ENCODE measurements at regions not wholly inside any gene's neighbourhood (a gene's known extent, or its start where the extent isn't known, plus 50 kb on each side); places are given as distances from the start of the nearest gene placed in this dataset.

- intact Hi-C loops (cut with DNase I), result no loop called here
- Histone ChIP-seq H3K36me3 (no peaks in the 10 kb centered on the region), H3K4me1 (no peaks in the 10 kb centered on the region), H3K9me3 (no peaks in the 10 kb centered on the region), H3K4me3 (no peak overlapping the region), H3K27me3 (no peaks in the 10 kb centered on the region), H3K27ac (no peak overlapping the region)
- TF ChIP-seq CTCF (IDR thresholded peaks at IDR 0.05), result no peak
- DNase-seq (ENCODE audit: low spot score in 2 of 2), result no peak
Observed at GRCh38 chr2:187232749-187233148, 215.3 kb downstream of the CALCRL start.

GRCh38 chr2:187230088-187230487 is 218.0 kb downstream of the CALCRL start:
- H3K36me3 ChIP-seq, result no peaks in the 10 kb centered on the region
- no peaks in the 10 kb centered on the region for H3K4me1 ChIP-seq
- no peak for DNase-seq (ENCODE audit: low spot score in 2 of 2)
- no peak for TF ChIP-seq CTCF (IDR thresholded peaks at IDR 0.05)
- H3K9me3 ChIP-seq, result no peaks in the 10 kb centered on the region
- no peak overlapping the region for H3K27ac ChIP-seq
- H3K4me3 ChIP-seq, result no peak overlapping the region
- no peaks in the 10 kb centered on the region for H3K27me3 ChIP-seq
- intact Hi-C loops (cut with DNase I), result no loop called here

- intact Hi-C loops (cut with DNase I), result no loop called here
- H3K4me3 ChIP-seq, result no peak overlapping the region
- no peaks in the 10 kb centered on the region for H3K36me3 ChIP-seq
- H3K27me3 ChIP-seq, result no peaks in the 10 kb centered on the region
- no peaks in the 10 kb centered on the region for H3K9me3 ChIP-seq
- H3K27ac ChIP-seq, result no peak overlapping the region
- H3K4me1 ChIP-seq, result no peaks in the 10 kb centered on the region
- TF ChIP-seq CTCF (IDR thresholded peaks at IDR 0.05), result no peak
- no peak for DNase-seq (ENCODE audit: low spot score in 2 of 2)
Observed at GRCh38 chr2:187228986-187229385, 219.1 kb downstream of the CALCRL start.

GRCh38 chr2:187224989-187225388 is 223.1 kb downstream of the CALCRL start:
- intact Hi-C loops (cut with DNase I), result no loop called here
- Histone ChIP-seq H3K9me3 (no peaks in the 10 kb centered on the region), H3K27me3 (no peaks in the 10 kb centered on the region), H3K36me3 (no peaks in the 10 kb centered on the region), H3K4me1 (no peaks in the 10 kb centered on the region), H3K27ac (no peak overlapping the region), H3K4me3 (no peak overlapping the region)
- no peak for TF ChIP-seq CTCF (IDR thresholded peaks at IDR 0.05)
- no peak for DNase-seq (ENCODE audit: low spot score in 2 of 2)

- no peaks in the 10 kb centered on the region for H3K9me3 ChIP-seq
- intact Hi-C loops (cut with DNase I), result no loop called here
Observed at GRCh38 chr2:187220071-187220470, 228.0 kb downstream of the CALCRL start.

More at GRCh38 chr2:187220071-187220470, 228.0 kb downstream of the CALCRL start:
- no peak overlapping the region for H3K4me3 ChIP-seq
- TF ChIP-seq CTCF (IDR thresholded peaks at IDR 0.05), result no peak
- no peaks in the 10 kb centered on the region for H3K4me1 ChIP-seq
- no peak overlapping the region for H3K27ac ChIP-seq
- no peaks in the 10 kb centered on the region for H3K27me3 ChIP-seq
- no peaks in the 10 kb centered on the region for H3K36me3 ChIP-seq
- DNase-seq (ENCODE audit: low spot score in 2 of 2), result no peak
